ENCODE measurements at regions not wholly inside any gene's neighbourhood (a gene's known extent, or its start where the extent isn't known, plus 50 kb on each side); places are given as distances from the start of the nearest gene placed in this dataset.

GRCh38 chr14:51533160-51533559, 118.5 kb upstream of the FRMD6 start:
- TF ChIP-seq EP300 (IDR thresholded peaks at IDR 0.05; ENCODE audit: borderline replicate concordance), result no peak
- no peak for TF ChIP-seq FOXM1 (IDR thresholded peaks at IDR 0.05; ENCODE audit: borderline replicate concordance, low read depth)
- TF ChIP-seq CREB1 (IDR thresholded peaks at IDR 0.05; ENCODE audit: low read depth), result no peak
- TF ChIP-seq, protein P1, sequence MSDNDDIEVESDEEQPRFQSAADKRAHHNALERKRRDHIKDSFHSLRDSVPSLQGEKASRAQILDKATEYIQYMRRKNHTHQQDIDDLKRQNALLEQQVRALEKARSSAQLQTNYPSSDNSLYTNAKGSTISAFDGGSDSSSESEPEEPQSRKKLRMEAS (IDR thresholded peaks at IDR 0.05), result no peak
- no peak for TF ChIP-seq TAF1 (IDR thresholded peaks at IDR 0.05; ENCODE audit: low read depth)
